Esophagus squamous epithelium (tissue), 4 donors: ENCODE measurements at regions not wholly inside any gene's neighbourhood (a gene's known extent, or its start where the extent isn't known, plus 50 kb on each side); places are given as distances from the start of the nearest gene placed in this dataset.

Source experiments
- CTCF ChIP-seq, 6 experiments: fragments of 450-650 bp in 4 of 6; fragments of 200-600 bp in 2 of 6; sonication (generic) in 2 of 6; IDR thresholded peaks; one replicate each; pipeline ENCODE4 v1.5.1; 2016 to 2019; ENCODE audit warnings: antibody characterized with exemption in 6 of 6, mild to moderate bottlenecking in 4 of 6, moderate library complexity in 4 of 6
- POLR2A ChIP-seq, 4 donors: fragments of 450-650 bp; IDR thresholded peaks; one replicate each; pipeline ENCODE4 v1.6.1; 2017; ENCODE audit warnings: antibody characterized with exemption in 4 of 4, mild to moderate bottlenecking in 4 of 4, moderate library complexity in 3 of 4

- TF ChIP-seq CTCF (IDR thresholded peaks at IDR 0.05) (no peak), POLR2A (IDR thresholded peaks at IDR 0.05) (no peak)
These were observed 884.8 kb upstream of the NEGR1 start for GRCh38 chr1:73167009-73167657.
